ENCODE measurements at regions not wholly inside any gene's neighbourhood (a gene's known extent, or its start where the extent isn't known, plus 50 kb on each side); places are given as distances from the start of the nearest gene placed in this dataset.

- no peak for DNase-seq
Observed at GRCh38 chr22:47251911-47252310, 489.5 kb downstream of the TBC1D22A start.

- DNase-seq: no peak
Observed at GRCh38 chr22:47250995-47251765, 488.7 kb downstream of the TBC1D22A start.

GRCh38 chr22:47249370-47249928, 487.0 kb downstream of the TBC1D22A start:
- no peak for DNase-seq

GRCh38 chr22:47248925-47249324, 486.5 kb downstream of the TBC1D22A start:
- DNase-seq: no peak

GRCh38 chr22:47247579-47248240, 485.3 kb downstream of the TBC1D22A start:
- no peak for DNase-seq

GRCh38 chr22:47245786-47246185, 483.3 kb downstream of the TBC1D22A start:
- DNase-seq: no peak

GRCh38 chr22:47245286-47245685, 482.8 kb downstream of the TBC1D22A start:
- no peak for DNase-seq

- DNase-seq: no peak
Observed at GRCh38 chr22:47240116-47240515, 477.7 kb downstream of the TBC1D22A start.

- no peak for DNase-seq
Observed at GRCh38 chr22:47239474-47239860, 477.0 kb downstream of the TBC1D22A start.

- no peak for DNase-seq
Observed at GRCh38 chr22:47238690-47239473, 476.4 kb downstream of the TBC1D22A start.

- no peak for DNase-seq
Observed at GRCh38 chr22:47237890-47238480, 475.5 kb downstream of the TBC1D22A start.

GRCh38 chr22:47236718-47237117, 474.3 kb downstream of the TBC1D22A start:
- no peak for DNase-seq

GRCh38 chr22:47236161-47236560, 473.7 kb downstream of the TBC1D22A start:
- DNase-seq: no peak

- DNase-seq: no peak
Observed at GRCh38 chr22:47233316-47234243, 471.1 kb downstream of the TBC1D22A start.

- no peak for DNase-seq
Observed at GRCh38 chr22:47232753-47233152, 470.3 kb downstream of the TBC1D22A start.

GRCh38 chr22:47232197-47232596, 469.7 kb downstream of the TBC1D22A start:
- DNase-seq: no peak

GRCh38 chr22:47231759-47232158, 469.3 kb downstream of the TBC1D22A start:
- no peak for DNase-seq

- no peak for DNase-seq
Observed at GRCh38 chr22:47230741-47231140, 468.3 kb downstream of the TBC1D22A start.

GRCh38 chr22:47230251-47230650, 467.8 kb downstream of the TBC1D22A start:
- DNase-seq: no peak

- DNase-seq: no peak
Observed at GRCh38 chr22:47228767-47229166, 466.3 kb downstream of the TBC1D22A start.

- no peak for DNase-seq
Observed at GRCh38 chr22:47225931-47226633, 463.6 kb downstream of the TBC1D22A start.

Measured in 8988T (cell line).